ENCODE measurements at regions not wholly inside any gene's neighbourhood (a gene's known extent, or its start where the extent isn't known, plus 50 kb on each side); places are given as distances from the start of the nearest gene placed in this dataset.

DNA sequence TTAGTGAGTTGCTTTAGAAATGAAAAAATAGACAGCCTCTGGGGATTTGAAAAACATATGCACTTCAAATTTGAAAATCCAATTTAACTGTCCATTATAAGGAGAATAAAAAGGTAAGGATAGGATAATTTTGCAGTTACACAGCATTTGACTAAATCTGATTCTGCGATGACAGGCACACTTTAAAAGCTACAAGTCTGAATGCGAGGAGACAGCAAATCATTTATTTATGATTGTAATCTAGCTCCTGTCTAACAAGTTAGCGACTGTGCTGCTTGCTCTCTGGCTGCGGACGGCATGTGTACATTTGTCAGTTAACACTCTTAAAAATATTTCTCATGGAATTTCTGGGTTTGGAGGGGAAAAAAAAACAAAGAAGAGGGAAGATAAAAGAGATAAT lies 514.8 kb downstream of the MN1 start:
- DNase-seq (ENCODE audit: low read depth), result no peak
- TF ChIP-seq, protein P1, sequence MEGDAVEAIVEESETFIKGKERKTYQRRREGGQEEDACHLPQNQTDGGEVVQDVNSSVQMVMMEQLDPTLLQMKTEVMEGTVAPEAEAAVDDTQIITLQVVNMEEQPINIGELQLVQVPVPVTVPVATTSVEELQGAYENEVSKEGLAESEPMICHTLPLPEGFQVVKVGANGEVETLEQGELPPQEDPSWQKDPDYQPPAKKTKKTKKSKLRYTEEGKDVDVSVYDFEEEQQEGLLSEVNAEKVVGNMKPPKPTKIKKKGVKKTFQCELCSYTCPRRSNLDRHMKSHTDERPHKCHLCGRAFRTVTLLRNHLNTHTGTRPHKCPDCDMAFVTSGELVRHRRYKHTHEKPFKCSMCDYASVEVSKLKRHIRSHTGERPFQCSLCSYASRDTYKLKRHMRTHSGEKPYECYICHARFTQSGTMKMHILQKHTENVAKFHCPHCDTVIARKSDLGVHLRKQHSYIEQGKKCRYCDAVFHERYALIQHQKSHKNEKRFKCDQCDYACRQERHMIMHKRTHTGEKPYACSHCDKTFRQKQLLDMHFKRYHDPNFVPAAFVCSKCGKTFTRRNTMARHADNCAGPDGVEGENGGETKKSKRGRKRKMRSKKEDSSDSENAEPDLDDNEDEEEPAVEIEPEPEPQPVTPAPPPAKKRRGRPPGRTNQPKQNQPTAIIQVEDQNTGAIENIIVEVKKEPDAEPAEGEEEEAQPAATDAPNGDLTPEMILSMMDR (IDR thresholded peaks at IDR 0.05; ENCODE audit: low read depth, low read length, missing control alignments), result no peak

DNA sequence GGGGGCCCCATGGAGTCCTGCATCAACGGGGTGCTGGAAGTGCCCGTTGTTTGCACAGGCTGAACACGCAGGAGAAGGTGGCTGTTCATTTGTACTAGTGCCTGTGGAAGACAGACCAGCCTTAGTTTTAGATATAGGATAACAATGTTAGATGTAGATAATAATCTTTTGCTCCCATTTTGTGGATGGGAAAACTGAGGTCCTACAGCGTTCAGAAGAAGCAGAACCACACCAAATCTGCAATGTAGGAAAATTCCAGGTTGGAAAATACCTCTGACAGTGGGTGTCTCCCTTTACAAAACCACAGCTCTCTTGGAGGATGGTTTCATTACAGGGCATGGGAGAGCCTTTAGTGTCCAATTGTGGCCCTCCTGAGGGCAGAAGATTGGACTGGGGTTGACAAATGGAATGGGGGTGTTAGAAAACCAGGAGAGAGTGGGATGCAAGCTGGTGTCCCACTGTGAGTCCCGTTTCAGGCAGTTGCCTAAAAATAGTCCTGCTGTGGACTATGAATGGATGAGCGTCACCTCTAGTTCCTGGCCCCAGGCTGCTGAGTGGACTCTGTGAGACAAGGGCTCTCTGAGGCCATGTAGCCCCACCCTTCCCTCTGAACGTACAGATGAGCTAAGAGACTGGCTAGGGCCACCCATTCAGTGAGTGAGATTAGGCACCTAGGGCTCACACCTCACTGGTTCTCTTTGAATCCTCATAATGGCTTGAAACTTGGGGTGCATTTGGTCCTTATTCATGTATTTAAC lies 508.8 kb downstream of the MN1 start:
- DNase-seq (ENCODE audit: low read depth), result no peak
- TF ChIP-seq, protein P1 (IDR thresholded peaks at IDR 0.05; ENCODE audit: low read depth, low read length, missing control alignments), result no peak
- H3K4me3 ChIP-seq (ENCODE audit: low read depth, low read length), result no peak overlapping the region

More for the DNA sequence above, 514.8 kb downstream of the MN1 start:
- no peak overlapping the region for H3K4me3 ChIP-seq (ENCODE audit: low read depth, low read length)

DNA sequence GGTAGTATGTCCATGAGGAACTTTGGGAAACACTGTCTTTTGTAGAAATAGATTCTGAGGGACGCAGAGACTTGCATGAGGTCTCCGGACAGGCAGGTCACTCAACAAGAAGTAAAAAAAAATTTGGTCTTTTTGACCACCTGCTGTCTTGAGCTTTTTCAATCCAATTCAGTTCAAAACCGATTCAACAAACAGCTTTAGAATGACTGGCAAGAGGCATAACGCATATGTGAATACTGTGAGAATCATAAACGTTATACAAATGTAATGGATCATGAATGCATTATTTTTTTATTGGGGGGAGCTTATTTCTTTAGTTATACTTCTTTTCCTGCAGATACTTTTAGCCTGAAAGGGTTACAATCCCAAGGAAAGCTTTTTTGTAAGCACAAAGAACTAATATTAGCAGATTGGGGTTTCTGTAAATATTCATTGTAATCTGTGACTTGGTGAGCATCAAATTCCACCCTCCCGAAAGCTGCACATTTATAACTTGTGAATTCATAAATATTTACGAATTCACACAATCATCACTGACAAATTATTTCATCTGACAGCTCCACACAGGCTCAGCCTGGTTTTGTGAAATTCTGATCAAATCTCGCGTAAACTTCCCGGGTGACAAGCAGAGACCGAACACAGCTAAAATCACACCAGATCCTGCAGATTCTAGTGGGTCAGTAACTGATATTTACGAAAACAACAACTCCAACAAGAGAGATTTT lies 507.7 kb downstream of the MN1 start:
- DNase-seq (ENCODE audit: low read depth), result no peak
- TF ChIP-seq, protein P1 (IDR thresholded peaks at IDR 0.05; ENCODE audit: low read depth, low read length, missing control alignments), result no peak
- H3K4me3 ChIP-seq (ENCODE audit: low read depth, low read length), result no peak overlapping the region

DNA sequence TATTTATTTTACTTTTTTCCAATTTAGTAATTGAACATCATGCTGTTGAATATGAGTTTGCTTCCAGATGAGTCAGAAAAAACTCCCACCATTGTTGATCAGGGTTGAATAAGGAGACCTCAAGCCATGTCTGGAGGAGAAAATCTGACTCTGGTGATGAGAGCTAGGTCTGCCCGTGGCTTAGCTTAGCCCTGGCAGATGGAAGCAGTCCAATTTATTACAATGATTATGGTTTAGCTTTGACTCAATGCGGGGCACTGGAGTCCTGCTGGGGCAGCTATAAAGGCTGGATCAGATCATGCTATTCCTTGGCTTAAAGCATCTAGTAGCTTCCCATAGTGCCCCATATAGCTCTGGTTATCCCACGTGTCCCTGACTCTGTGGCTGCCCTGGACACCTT lies 506.5 kb downstream of the MN1 start:
- TF ChIP-seq, protein P1 (IDR thresholded peaks at IDR 0.05; ENCODE audit: low read depth, low read length, missing control alignments), result no peak
- no peak for DNase-seq (ENCODE audit: low read depth)
- H3K4me3 ChIP-seq (ENCODE audit: low read depth, low read length), result no peak overlapping the region

GRCh38 chr22:27295605-27296004 lies 506.0 kb downstream of the MN1 start:
- no peak for DNase-seq (ENCODE audit: low read depth)
- TF ChIP-seq, protein P1 (IDR thresholded peaks at IDR 0.05; ENCODE audit: low read depth, low read length, missing control alignments), result no peak

GRCh38 chr22:27296091-27296675 lies 505.4 kb downstream of the MN1 start:
- DNase-seq (ENCODE audit: low read depth), result no peak
- TF ChIP-seq, protein P1 (IDR thresholded peaks at IDR 0.05; ENCODE audit: low read depth, low read length, missing control alignments), result no peak
- no peak overlapping the region for H3K4me3 ChIP-seq (ENCODE audit: low read depth, low read length)

More at GRCh38 chr22:27295605-27296004, 506.0 kb downstream of the MN1 start:
- H3K4me3 ChIP-seq (ENCODE audit: low read depth, low read length), result no peak overlapping the region
